ENCODE measurements at regions not wholly inside any gene's neighbourhood (a gene's known extent, or its start where the extent isn't known, plus 50 kb on each side); places are given as distances from the start of the nearest gene placed in this dataset.

GRCh38 chr15:85964471-85964870 lies 115.2 kb upstream of the AGBL1 start:
- no peak for TF ChIP-seq EZH2 (IDR thresholded peaks at IDR 0.05; ENCODE audit: low read length, missing control alignments)
- no peak overlapping the region for H3K4me2 ChIP-seq (ENCODE audit: extremely low read depth, insufficient read depth, low read length)
- H4K20me1 ChIP-seq (ENCODE audit: control insufficient read depth, extremely low read depth, insufficient read depth, low read length) = no peaks in the 10 kb centered on the region
- H3K4me3 ChIP-seq (replicated peaks in 1 of 4; ENCODE audit: control extremely low read depth in 1 of 4, insufficient read depth in 1 of 4, low read depth in 3 of 4, low read length in 4 of 4) = no peak overlapping the region
- H3K9me3 ChIP-seq (ENCODE audit: control insufficient read depth, insufficient read depth, low read depth, low read length) = no peaks in the 10 kb centered on the region
- no peaks in the 10 kb centered on the region for H3K4me1 ChIP-seq (ENCODE audit: control insufficient read depth, extremely low read depth, insufficient read depth, low read length)
- no peak overlapping the region for H3K27ac ChIP-seq (ENCODE audit: insufficient read depth, low read length)
- no peak overlapping the region for H3K9ac ChIP-seq (ENCODE audit: insufficient read depth, low read length)
- no peaks in the 10 kb centered on the region for H3K27me3 ChIP-seq (ENCODE audit: control insufficient read depth, insufficient read depth, low read length)
- H3K36me3 ChIP-seq (ENCODE audit: control insufficient read depth, insufficient read depth, low read length) = no peaks in the 10 kb centered on the region
- no peak overlapping the region for H2AFZ ChIP-seq (ENCODE audit: low read length)
- no peaks in the 10 kb centered on the region for H3K79me2 ChIP-seq (ENCODE audit: control insufficient read depth, insufficient read depth, low read length)
- peak in 1 of 2 donors; percentile 68 for DNase-seq (ENCODE audit: low read depth in 2 of 2)

- H2AFZ ChIP-seq (ENCODE audit: low read length) = no peak overlapping the region
- no peaks in the 10 kb centered on the region for H3K36me3 ChIP-seq (ENCODE audit: control insufficient read depth, insufficient read depth, low read length)
- no peaks in the 10 kb centered on the region for H3K9me3 ChIP-seq (ENCODE audit: control insufficient read depth, insufficient read depth, low read depth, low read length)
- no peak for TF ChIP-seq EZH2 (IDR thresholded peaks at IDR 0.05; ENCODE audit: low read length, missing control alignments)
- no peak for TF ChIP-seq CTCF (conservative IDR thresholded peaks at IDR 0.05 in 1 of 2, IDR thresholded peaks at IDR 0.05 in 1 of 2; ENCODE audit: low read depth in 1 of 2, low read length in 2 of 2)
- H3K4me3 ChIP-seq (replicated peaks in 1 of 4; ENCODE audit: control extremely low read depth in 1 of 4, insufficient read depth in 1 of 4, low read depth in 3 of 4, low read length in 4 of 4) = no peak overlapping the region
- H3K9ac ChIP-seq (ENCODE audit: insufficient read depth, low read length) = no peak overlapping the region
- no peak overlapping the region for H3K4me2 ChIP-seq (ENCODE audit: extremely low read depth, insufficient read depth, low read length)
- H3K27me3 ChIP-seq (ENCODE audit: control insufficient read depth, insufficient read depth, low read length) = no peaks in the 10 kb centered on the region
- no peaks in the 10 kb centered on the region for H4K20me1 ChIP-seq (ENCODE audit: control insufficient read depth, extremely low read depth, insufficient read depth, low read length)
- no peaks in the 10 kb centered on the region for H3K79me2 ChIP-seq (ENCODE audit: control insufficient read depth, insufficient read depth, low read length)
- DNase-seq (ENCODE audit: low read depth in 2 of 2) = no peak
- H3K4me1 ChIP-seq (ENCODE audit: control insufficient read depth, extremely low read depth, insufficient read depth, low read length) = no peaks in the 10 kb centered on the region
- no peak overlapping the region for H3K27ac ChIP-seq (ENCODE audit: insufficient read depth, low read length)
Measured at GRCh38 chr15:85967553-85967952, 112.1 kb upstream of the AGBL1 start.

GRCh38 chr15:85972805-85973540 lies 106.7 kb upstream of the AGBL1 start:
- DNase-seq (ENCODE audit: low read depth in 2 of 2) = peak in 1 of 2 donors; percentile 33
- Histone ChIP-seq H3K4me2 (ENCODE audit: extremely low read depth, insufficient read depth, low read length) (no peak overlapping the region), H3K79me2 (ENCODE audit: control insufficient read depth, insufficient read depth, low read length) (no peaks in the 10 kb centered on the region), H3K27ac (ENCODE audit: insufficient read depth, low read length) (no peak overlapping the region), H3K4me3 (replicated peaks in 1 of 4; ENCODE audit: control extremely low read depth in 1 of 4, insufficient read depth in 1 of 4, low read depth in 3 of 4, low read length in 4 of 4) (no peak overlapping the region), H3K9me3 (ENCODE audit: control insufficient read depth, insufficient read depth, low read depth, low read length) (no peaks in the 10 kb centered on the region), H2AFZ (ENCODE audit: low read length) (no peak overlapping the region), H3K36me3 (ENCODE audit: control insufficient read depth, insufficient read depth, low read length) (no peaks in the 10 kb centered on the region), H3K9ac (ENCODE audit: insufficient read depth, low read length) (no peak overlapping the region), H4K20me1 (ENCODE audit: control insufficient read depth, extremely low read depth, insufficient read depth, low read length) (no peaks in the 10 kb centered on the region), H3K4me1 (ENCODE audit: control insufficient read depth, extremely low read depth, insufficient read depth, low read length) (no peaks in the 10 kb centered on the region), H3K27me3 (ENCODE audit: control insufficient read depth, insufficient read depth, low read length) (no peaks in the 10 kb centered on the region)
- TF ChIP-seq EZH2 (IDR thresholded peaks at IDR 0.05; ENCODE audit: low read length, missing control alignments) (no peak), CTCF (conservative IDR thresholded peaks at IDR 0.05 in 1 of 2, IDR thresholded peaks at IDR 0.05 in 1 of 2; ENCODE audit: low read depth in 1 of 2, low read length in 2 of 2) (no peak)
